ENCODE measurements at regions not wholly inside any gene's neighbourhood (a gene's known extent, or its start where the extent isn't known, plus 50 kb on each side); places are given as distances from the start of the nearest gene placed in this dataset.
"Not testable (repeated sequence)": the region's sequence is repeated elsewhere in the genome, so short reads cannot be mapped to it uniquely, and the experiment has no call there.

- H3K4me1 Mint-ChIP-seq, result no peaks in the 10 kb centered on the region
- no peaks in the 10 kb centered on the region for H3K36me3 Mint-ChIP-seq (ENCODE audit: low read depth)
- H3K27me3 Mint-ChIP-seq, result no peaks in the 10 kb centered on the region
- no peak for DNase-seq
- ChIA-PET POLR2A (no interaction called here), CTCF (no interaction called here)
- H3K4me3 Mint-ChIP-seq, result no peak overlapping the region
- H3K27ac Mint-ChIP-seq, result no peak overlapping the region
- no peaks in the 10 kb centered on the region for H3K9me3 Mint-ChIP-seq
Measured at GRCh38 chr3:26480377-26480776, 142.2 kb upstream of the LRRC3B start.

- Mint-ChIP-seq H3K36me3 (ENCODE audit: low read depth) (no peaks in the 10 kb centered on the region), H3K4me3 (no peak overlapping the region), H3K9me3 (peaks cover 2% of the 10 kb centered on the region), H3K27ac (no peak overlapping the region), H3K27me3 (no peaks in the 10 kb centered on the region), H3K4me1 (no peaks in the 10 kb centered on the region)
- ChIA-PET CTCF (no interaction called here), POLR2A (no interaction called here)
- DNase-seq, result no peak
Measured at GRCh38 chr3:26484140-26484539, 138.4 kb upstream of the LRRC3B start.

GRCh38 chr3:26498271-26498670 lies 124.3 kb upstream of the LRRC3B start:
- H3K36me3 Mint-ChIP-seq (ENCODE audit: low read depth), result no peaks in the 10 kb centered on the region
- H3K4me1 Mint-ChIP-seq, result no peaks in the 10 kb centered on the region
- H3K4me3 Mint-ChIP-seq, result no peak overlapping the region
- POLR2A ChIA-PET, result no interaction called here
- CTCF ChIA-PET, result no interaction called here
- H3K27ac Mint-ChIP-seq, result no peak overlapping the region
- no peak for DNase-seq
- H3K9me3 Mint-ChIP-seq, result peaks cover 3% of the 10 kb centered on the region
- no peaks in the 10 kb centered on the region for H3K27me3 Mint-ChIP-seq

- CTCF ChIA-PET, result no interaction called here
- H3K4me3 Mint-ChIP-seq, result no peak overlapping the region
- H3K9me3 Mint-ChIP-seq, result no peaks in the 10 kb centered on the region
- POLR2A ChIA-PET, result no interaction called here
- no peaks in the 10 kb centered on the region for H3K36me3 Mint-ChIP-seq (ENCODE audit: low read depth)
- no peaks in the 10 kb centered on the region for H3K4me1 Mint-ChIP-seq
- H3K27me3 Mint-ChIP-seq, result no peaks in the 10 kb centered on the region
- no peak for DNase-seq
- no peak overlapping the region for H3K27ac Mint-ChIP-seq
Measured at GRCh38 chr3:26505399-26505798, 117.2 kb upstream of the LRRC3B start.

GRCh38 chr3:26514445-26515029 lies 108.0 kb upstream of the LRRC3B start:
- H3K9me3 Mint-ChIP-seq; POLR2A ChIA-PET; H3K27ac Mint-ChIP-seq; DNase-seq; H3K36me3 Mint-ChIP-seq (ENCODE audit: low read depth); H3K27me3 Mint-ChIP-seq; H3K4me3 Mint-ChIP-seq; H3K4me1 Mint-ChIP-seq; CTCF ChIA-PET: not testable (repeated sequence)

- POLR2A ChIA-PET, result no interaction called here
- Mint-ChIP-seq H3K4me1 (no peaks in the 10 kb centered on the region), H3K9me3 (peaks cover 9% of the 10 kb centered on the region), H3K4me3 (no peak overlapping the region), H3K27me3 (no peaks in the 10 kb centered on the region), H3K36me3 (ENCODE audit: low read depth) (no peaks in the 10 kb centered on the region), H3K27ac (no peak overlapping the region)
- no peak for DNase-seq
- CTCF ChIA-PET, result no interaction called here
Measured at GRCh38 chr3:26515351-26515750, 107.2 kb upstream of the LRRC3B start.

- ChIA-PET CTCF (no interaction called here), POLR2A (no interaction called here)
- no peaks in the 10 kb centered on the region for H3K36me3 Mint-ChIP-seq (ENCODE audit: low read depth)
Measured at GRCh38 chr3:26521261-26521660, 101.3 kb upstream of the LRRC3B start.

GRCh38 chr3:26522919-26523318 lies 99.7 kb upstream of the LRRC3B start:
- Mint-ChIP-seq H3K27ac (no peak overlapping the region), H3K27me3 (no peaks in the 10 kb centered on the region), H3K36me3 (ENCODE audit: low read depth) (no peaks in the 10 kb centered on the region), H3K9me3 (peaks cover 8% of the 10 kb centered on the region), H3K4me1 (no peaks in the 10 kb centered on the region), H3K4me3 (no peak overlapping the region)
- DNase-seq, result no peak
- ChIA-PET POLR2A (no interaction called here), CTCF (no interaction called here)

More at GRCh38 chr3:26521261-26521660, 101.3 kb upstream of the LRRC3B start:
- no peak for DNase-seq
- H3K27ac Mint-ChIP-seq, result no peak overlapping the region
- H3K4me1 Mint-ChIP-seq, result no peaks in the 10 kb centered on the region
- H3K9me3 Mint-ChIP-seq, result peaks cover 9% of the 10 kb centered on the region
- no peaks in the 10 kb centered on the region for H3K27me3 Mint-ChIP-seq
- no peak overlapping the region for H3K4me3 Mint-ChIP-seq

GRCh38 chr3:26525013-26525412 lies 97.6 kb upstream of the LRRC3B start:
- no peaks in the 10 kb centered on the region for H3K36me3 Mint-ChIP-seq (ENCODE audit: low read depth)

GRCh38 chr3:26535151-26535550 lies 87.4 kb upstream of the LRRC3B start:
- no peaks in the 10 kb centered on the region for H3K4me1 Mint-ChIP-seq
- ChIA-PET POLR2A (no interaction called here), CTCF (no interaction called here)
- no peak for DNase-seq
- H3K27ac Mint-ChIP-seq, result no peak overlapping the region
- no peak overlapping the region for H3K4me3 Mint-ChIP-seq
- H3K36me3 Mint-ChIP-seq (ENCODE audit: low read depth), result no peaks in the 10 kb centered on the region
- peaks cover 5% of the 10 kb centered on the region for H3K9me3 Mint-ChIP-seq
- H3K27me3 Mint-ChIP-seq, result no peaks in the 10 kb centered on the region

More at GRCh38 chr3:26525013-26525412, 97.6 kb upstream of the LRRC3B start:
- no peaks in the 10 kb centered on the region for H3K4me1 Mint-ChIP-seq
- H3K27me3 Mint-ChIP-seq, result no peaks in the 10 kb centered on the region
- H3K27ac Mint-ChIP-seq, result no peak overlapping the region
- DNase-seq, result no peak
- peaks cover 4% of the 10 kb centered on the region for H3K9me3 Mint-ChIP-seq
- H3K4me3 Mint-ChIP-seq, result no peak overlapping the region
- ChIA-PET CTCF (no interaction called here), POLR2A (no interaction called here)

- no peaks in the 10 kb centered on the region for H3K36me3 Mint-ChIP-seq (ENCODE audit: low read depth)
- H3K27ac Mint-ChIP-seq, result no peak overlapping the region
- ChIA-PET POLR2A (no interaction called here), CTCF (no interaction called here)
- H3K4me3 Mint-ChIP-seq, result no peak overlapping the region
- H3K4me1 Mint-ChIP-seq, result no peaks in the 10 kb centered on the region
- H3K27me3 Mint-ChIP-seq, result no peaks in the 10 kb centered on the region
- H3K9me3 Mint-ChIP-seq, result peaks cover 7% of the 10 kb centered on the region
- no peak for DNase-seq
Measured at GRCh38 chr3:26536955-26537354, 85.6 kb upstream of the LRRC3B start.

- H3K27me3 Mint-ChIP-seq, result no peaks in the 10 kb centered on the region
- no peak for DNase-seq
- ChIA-PET POLR2A (no interaction called here), CTCF (no interaction called here)
- no peak overlapping the region for H3K27ac Mint-ChIP-seq
- H3K4me1 Mint-ChIP-seq, result no peaks in the 10 kb centered on the region
- no peak overlapping the region for H3K4me3 Mint-ChIP-seq
- no peaks in the 10 kb centered on the region for H3K36me3 Mint-ChIP-seq (ENCODE audit: low read depth)
- no peaks in the 10 kb centered on the region for H3K9me3 Mint-ChIP-seq
Measured at GRCh38 chr3:26550413-26550812, 72.2 kb upstream of the LRRC3B start.

- Mint-ChIP-seq H3K4me3 (no peak overlapping the region), H3K27me3 (no peaks in the 10 kb centered on the region), H3K27ac (no peak overlapping the region), H3K36me3 (ENCODE audit: low read depth) (no peaks in the 10 kb centered on the region), H3K4me1 (no peaks in the 10 kb centered on the region), H3K9me3 (no peaks in the 10 kb centered on the region)
- no peak for DNase-seq
- ChIA-PET POLR2A (no interaction called here), CTCF (no interaction called here)
Measured at GRCh38 chr3:26556637-26557036, 65.9 kb upstream of the LRRC3B start.

- Mint-ChIP-seq H3K9me3 (no peaks in the 10 kb centered on the region), H3K4me1 (no peaks in the 10 kb centered on the region), H3K27me3 (no peaks in the 10 kb centered on the region), H3K27ac (no peak overlapping the region), H3K36me3 (ENCODE audit: low read depth) (no peaks in the 10 kb centered on the region), H3K4me3 (no peak overlapping the region)
- CTCF ChIA-PET, result no interaction called here
- no peak for DNase-seq
- POLR2A ChIA-PET, result no interaction called here
Measured at GRCh38 chr3:26558257-26558656, 64.3 kb upstream of the LRRC3B start.

GRCh38 chr3:26559227-26559626 lies 63.3 kb upstream of the LRRC3B start:
- no peak for DNase-seq
- no peak overlapping the region for H3K27ac Mint-ChIP-seq
- no peaks in the 10 kb centered on the region for H3K9me3 Mint-ChIP-seq
- H3K36me3 Mint-ChIP-seq (ENCODE audit: low read depth), result no peaks in the 10 kb centered on the region
- no peaks in the 10 kb centered on the region for H3K4me1 Mint-ChIP-seq
- CTCF ChIA-PET, result no interaction called here
- H3K4me3 Mint-ChIP-seq, result no peak overlapping the region
- POLR2A ChIA-PET, result no interaction called here
- H3K27me3 Mint-ChIP-seq, result no peaks in the 10 kb centered on the region

All from activated CD4-positive, alpha-beta memory T cell treated with anti-CD3 and anti-CD28 coated beads, Interleukin-2, amount 10 ng/mL, durations not matched to agents 7 days and 5 days (primary cell).